ENCODE measurements at regions not wholly inside any gene's neighbourhood (a gene's known extent, or its start where the extent isn't known, plus 50 kb on each side); places are given as distances from the start of the nearest gene placed in this dataset.

GRCh38 chr9:89724659-89725058 lies 119.8 kb downstream of the GADD45G start:
- no peak overlapping the region for H2AFZ ChIP-seq (ENCODE audit: low read depth, low read length, poor library complexity, severe bottlenecking)
- no peaks in the 10 kb centered on the region for H3K9me3 ChIP-seq (ENCODE audit: control insufficient read depth in 1 of 2, insufficient read depth in 1 of 2, low read depth in 1 of 2, low read length in 2 of 2)
- H3K4me2 ChIP-seq (ENCODE audit: low read length): no peak overlapping the region
- no peak overlapping the region for H3K4me3 ChIP-seq (replicated peaks in 1 of 2; ENCODE audit: low read depth in 1 of 2, low read length in 2 of 2)
- CTCF ChIA-PET: no interaction called here
- H3K79me2 ChIP-seq (ENCODE audit: insufficient read depth, low read length): no peaks in the 10 kb centered on the region
- H3K27me3 ChIP-seq (ENCODE audit: insufficient read depth, low read length): peaks cover 12% of the 10 kb centered on the region
- H3K9me2 ChIP-seq (ENCODE audit: insufficient read depth): no peaks in the 10 kb centered on the region
- TF ChIP-seq SRF (IDR thresholded peaks at IDR 0.05; ENCODE audit: low read depth) (no peak), CBX3 (IDR thresholded peaks at IDR 0.05; ENCODE audit: low read depth) (no peak), CEBPB (IDR thresholded peaks at IDR 0.05; ENCODE audit: low read depth) (no peak), EGR1 (IDR thresholded peaks at IDR 0.05; ENCODE audit: low read depth) (no peak), JUND (IDR thresholded peaks at IDR 0.05) (no peak), SP1 (IDR thresholded peaks at IDR 0.05; ENCODE audit: low read depth) (no peak), FOSL1 (IDR thresholded peaks at IDR 0.05; ENCODE audit: low read depth) (no peak), ZNF274 (IDR thresholded peaks at IDR 0.05; ENCODE audit: low read depth, low read length) (no peak), ZFX (IDR thresholded peaks at IDR 0.05) (no peak), RAD21 (IDR thresholded peaks at IDR 0.05; ENCODE audit: low read depth) (no peak), POLR2AphosphoS5 (IDR thresholded peaks at IDR 0.05; ENCODE audit: low read depth, low read length) (no peak)
- TF ChIP-seq, protein P1, sequence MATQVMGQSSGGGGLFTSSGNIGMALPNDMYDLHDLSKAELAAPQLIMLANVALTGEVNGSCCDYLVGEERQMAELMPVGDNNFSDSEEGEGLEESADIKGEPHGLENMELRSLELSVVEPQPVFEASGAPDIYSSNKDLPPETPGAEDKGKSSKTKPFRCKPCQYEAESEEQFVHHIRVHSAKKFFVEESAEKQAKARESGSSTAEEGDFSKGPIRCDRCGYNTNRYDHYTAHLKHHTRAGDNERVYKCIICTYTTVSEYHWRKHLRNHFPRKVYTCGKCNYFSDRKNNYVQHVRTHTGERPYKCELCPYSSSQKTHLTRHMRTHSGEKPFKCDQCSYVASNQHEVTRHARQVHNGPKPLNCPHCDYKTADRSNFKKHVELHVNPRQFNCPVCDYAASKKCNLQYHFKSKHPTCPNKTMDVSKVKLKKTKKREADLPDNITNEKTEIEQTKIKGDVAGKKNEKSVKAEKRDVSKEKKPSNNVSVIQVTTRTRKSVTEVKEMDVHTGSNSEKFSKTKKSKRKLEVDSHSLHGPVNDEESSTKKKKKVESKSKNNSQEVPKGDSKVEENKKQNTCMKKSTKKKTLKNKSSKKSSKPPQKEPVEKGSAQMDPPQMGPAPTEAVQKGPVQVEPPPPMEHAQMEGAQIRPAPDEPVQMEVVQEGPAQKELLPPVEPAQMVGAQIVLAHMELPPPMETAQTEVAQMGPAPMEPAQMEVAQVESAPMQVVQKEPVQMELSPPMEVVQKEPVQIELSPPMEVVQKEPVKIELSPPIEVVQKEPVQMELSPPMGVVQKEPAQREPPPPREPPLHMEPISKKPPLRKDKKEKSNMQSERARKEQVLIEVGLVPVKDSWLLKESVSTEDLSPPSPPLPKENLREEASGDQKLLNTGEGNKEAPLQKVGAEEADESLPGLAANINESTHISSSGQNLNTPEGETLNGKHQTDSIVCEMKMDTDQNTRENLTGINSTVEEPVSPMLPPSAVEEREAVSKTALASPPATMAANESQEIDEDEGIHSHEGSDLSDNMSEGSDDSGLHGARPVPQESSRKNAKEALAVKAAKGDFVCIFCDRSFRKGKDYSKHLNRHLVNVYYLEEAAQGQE (IDR thresholded peaks at IDR 0.05; ENCODE audit: low read depth): no peak
- TF ChIP-seq, protein P2, sequence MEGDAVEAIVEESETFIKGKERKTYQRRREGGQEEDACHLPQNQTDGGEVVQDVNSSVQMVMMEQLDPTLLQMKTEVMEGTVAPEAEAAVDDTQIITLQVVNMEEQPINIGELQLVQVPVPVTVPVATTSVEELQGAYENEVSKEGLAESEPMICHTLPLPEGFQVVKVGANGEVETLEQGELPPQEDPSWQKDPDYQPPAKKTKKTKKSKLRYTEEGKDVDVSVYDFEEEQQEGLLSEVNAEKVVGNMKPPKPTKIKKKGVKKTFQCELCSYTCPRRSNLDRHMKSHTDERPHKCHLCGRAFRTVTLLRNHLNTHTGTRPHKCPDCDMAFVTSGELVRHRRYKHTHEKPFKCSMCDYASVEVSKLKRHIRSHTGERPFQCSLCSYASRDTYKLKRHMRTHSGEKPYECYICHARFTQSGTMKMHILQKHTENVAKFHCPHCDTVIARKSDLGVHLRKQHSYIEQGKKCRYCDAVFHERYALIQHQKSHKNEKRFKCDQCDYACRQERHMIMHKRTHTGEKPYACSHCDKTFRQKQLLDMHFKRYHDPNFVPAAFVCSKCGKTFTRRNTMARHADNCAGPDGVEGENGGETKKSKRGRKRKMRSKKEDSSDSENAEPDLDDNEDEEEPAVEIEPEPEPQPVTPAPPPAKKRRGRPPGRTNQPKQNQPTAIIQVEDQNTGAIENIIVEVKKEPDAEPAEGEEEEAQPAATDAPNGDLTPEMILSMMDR (IDR thresholded peaks at IDR 0.05 in 2 of 3, conservative IDR thresholded peaks at IDR 0.05 in 1 of 3; ENCODE audit: borderline replicate concordance in 1 of 3, insufficient read depth in 1 of 3, low read depth in 2 of 3, low read length in 2 of 3): no peak
- TF ChIP-seq, protein P3, sequence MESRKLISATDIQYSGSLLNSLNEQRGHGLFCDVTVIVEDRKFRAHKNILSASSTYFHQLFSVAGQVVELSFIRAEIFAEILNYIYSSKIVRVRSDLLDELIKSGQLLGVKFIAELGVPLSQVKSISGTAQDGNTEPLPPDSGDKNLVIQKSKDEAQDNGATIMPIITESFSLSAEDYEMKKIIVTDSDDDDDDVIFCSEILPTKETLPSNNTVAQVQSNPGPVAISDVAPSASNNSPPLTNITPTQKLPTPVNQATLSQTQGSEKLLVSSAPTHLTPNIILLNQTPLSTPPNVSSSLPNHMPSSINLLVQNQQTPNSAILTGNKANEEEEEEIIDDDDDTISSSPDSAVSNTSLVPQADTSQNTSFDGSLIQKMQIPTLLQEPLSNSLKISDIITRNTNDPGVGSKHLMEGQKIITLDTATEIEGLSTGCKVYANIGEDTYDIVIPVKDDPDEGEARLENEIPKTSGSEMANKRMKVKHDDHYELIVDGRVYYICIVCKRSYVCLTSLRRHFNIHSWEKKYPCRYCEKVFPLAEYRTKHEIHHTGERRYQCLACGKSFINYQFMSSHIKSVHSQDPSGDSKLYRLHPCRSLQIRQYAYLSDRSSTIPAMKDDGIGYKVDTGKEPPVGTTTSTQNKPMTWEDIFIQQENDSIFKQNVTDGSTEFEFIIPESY (IDR thresholded peaks at IDR 0.05; ENCODE audit: extremely low read depth, insufficient replicate concordance, low read length): no peak
- RAD21 ChIA-PET (ENCODE audit: low non-redundant PET in 1 of 2, low total read pairs in 2 of 2, uncharacterized antibody in 2 of 2, unreplicated experiment in 2 of 2): no interaction called here
- no peak for DNase-seq (ENCODE audit: low read depth, low spot score)
- ATAC-seq: no peak
- H4K20me1 ChIP-seq (ENCODE audit: insufficient read depth): no peaks in the 10 kb centered on the region
- H3K27ac ChIP-seq (ENCODE audit: low read depth, low read length): no peak overlapping the region
- BruUV-seq (replicated peaks): no TSS peak
- intact Hi-C loops (cut with micrococcal nuclease): no loop called here
- no peaks in the 10 kb centered on the region for H3K36me3 ChIP-seq (ENCODE audit: control insufficient read depth in 1 of 2, insufficient read depth in 2 of 2, low read length in 2 of 2)
- POLR2A ChIA-PET: no interaction called here
- H3K9ac ChIP-seq (ENCODE audit: low read length): no peak overlapping the region
- no peaks in the 10 kb centered on the region for H3K4me1 ChIP-seq (ENCODE audit: control insufficient read depth in 1 of 2, insufficient read depth in 2 of 2, low read length in 2 of 2)
